Stimulated activated CD4-positive, alpha-beta T cell treated with anti-CD3 and anti-CD28 coated beads, Interleukin-15, amount 100 ng/mL, for 1 hour (primary cell): ENCODE measurements at regions not wholly inside any gene's neighbourhood (a gene's known extent, or its start where the extent isn't known, plus 50 kb on each side); places are given as distances from the start of the nearest gene placed in this dataset.

Source experiments
- DNase-seq, 2 donors: peaks; one replicate each; pipeline ENCODE4 v3.0.0-alpha.2; 2020; ENCODE audit warnings: low read depth in 1 of 2, low spot score in 1 of 2

DNA sequence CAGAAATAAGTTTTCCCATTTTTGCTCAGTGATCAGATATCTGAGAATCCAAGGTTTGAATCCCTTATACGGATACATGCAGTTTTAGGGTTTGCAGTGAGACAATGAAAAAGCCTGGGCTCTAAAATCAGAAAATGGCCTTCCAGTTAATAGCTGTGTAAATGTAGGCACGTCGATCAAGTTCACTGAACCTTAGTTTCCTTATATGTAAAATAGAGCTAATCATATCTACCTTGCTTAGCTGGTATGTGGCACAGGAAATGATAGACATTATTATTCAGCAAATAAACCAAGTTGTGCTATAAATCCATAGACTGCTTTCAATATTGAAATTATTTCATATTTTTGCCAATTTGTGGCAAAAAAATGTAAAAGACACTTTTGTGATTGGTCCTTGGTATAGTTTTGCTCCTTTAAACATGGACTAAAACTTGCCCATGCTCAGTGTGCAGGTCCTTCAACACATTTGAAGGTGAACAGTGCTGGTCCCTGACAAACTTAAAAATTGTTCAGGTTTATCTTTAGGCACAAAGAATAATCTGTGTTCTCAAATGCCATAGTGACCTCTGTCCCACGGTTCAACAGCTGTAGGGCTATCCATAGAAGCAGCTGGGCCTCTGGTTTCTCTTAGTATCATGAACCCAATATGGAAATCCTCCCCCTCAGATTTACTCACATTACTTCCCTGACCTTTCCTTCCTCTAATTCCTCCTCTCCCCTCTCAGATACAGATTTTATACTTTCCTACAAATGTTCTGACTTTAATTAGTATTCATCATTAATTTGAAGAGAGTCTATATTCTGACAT is 51.0 kb downstream of the CCDC54 start:
- DNase-seq = no peak

DNA sequence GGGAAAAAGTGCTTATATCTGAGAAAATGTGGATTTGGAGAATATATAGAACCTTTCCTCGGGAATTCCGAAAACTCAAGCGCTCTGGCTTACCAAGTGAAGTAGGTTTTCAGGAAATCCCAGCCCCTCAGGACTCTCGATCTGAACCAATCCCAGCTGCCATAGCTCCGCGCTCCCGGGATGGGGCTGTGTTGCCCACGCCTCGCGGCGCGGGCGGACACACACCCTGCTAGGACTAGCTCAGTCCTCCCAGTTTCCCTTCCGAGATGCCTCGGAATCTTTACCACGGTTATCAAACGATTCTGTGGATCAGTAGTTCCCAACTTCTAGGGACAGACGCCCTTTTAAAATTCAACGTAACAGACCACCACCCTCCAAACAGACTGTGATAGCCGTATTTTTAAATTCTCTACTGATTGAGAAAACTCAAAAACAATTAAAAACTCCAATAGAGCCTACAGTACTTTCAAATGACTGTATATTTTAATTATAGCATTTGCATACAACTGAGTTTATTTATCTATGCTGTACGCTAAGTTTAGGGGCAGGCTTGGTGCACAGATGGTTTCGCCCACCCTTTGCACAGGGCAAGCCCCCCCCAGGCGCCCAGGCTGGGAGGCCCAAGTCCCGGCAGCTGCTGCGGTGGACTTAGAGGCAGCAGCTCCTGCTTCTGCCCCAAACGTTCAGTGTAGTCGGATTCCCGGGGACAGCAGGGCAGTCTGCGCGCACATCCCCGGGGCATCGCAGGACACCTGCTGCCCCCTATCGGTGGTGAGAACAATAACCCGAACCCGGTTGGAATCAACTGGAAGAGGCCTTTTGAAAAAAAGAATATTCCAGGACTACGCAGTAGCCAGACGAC is 52.3 kb downstream of the CCDC54 start:
- DNase-seq = peak; percentile 7 to 37

DNA sequence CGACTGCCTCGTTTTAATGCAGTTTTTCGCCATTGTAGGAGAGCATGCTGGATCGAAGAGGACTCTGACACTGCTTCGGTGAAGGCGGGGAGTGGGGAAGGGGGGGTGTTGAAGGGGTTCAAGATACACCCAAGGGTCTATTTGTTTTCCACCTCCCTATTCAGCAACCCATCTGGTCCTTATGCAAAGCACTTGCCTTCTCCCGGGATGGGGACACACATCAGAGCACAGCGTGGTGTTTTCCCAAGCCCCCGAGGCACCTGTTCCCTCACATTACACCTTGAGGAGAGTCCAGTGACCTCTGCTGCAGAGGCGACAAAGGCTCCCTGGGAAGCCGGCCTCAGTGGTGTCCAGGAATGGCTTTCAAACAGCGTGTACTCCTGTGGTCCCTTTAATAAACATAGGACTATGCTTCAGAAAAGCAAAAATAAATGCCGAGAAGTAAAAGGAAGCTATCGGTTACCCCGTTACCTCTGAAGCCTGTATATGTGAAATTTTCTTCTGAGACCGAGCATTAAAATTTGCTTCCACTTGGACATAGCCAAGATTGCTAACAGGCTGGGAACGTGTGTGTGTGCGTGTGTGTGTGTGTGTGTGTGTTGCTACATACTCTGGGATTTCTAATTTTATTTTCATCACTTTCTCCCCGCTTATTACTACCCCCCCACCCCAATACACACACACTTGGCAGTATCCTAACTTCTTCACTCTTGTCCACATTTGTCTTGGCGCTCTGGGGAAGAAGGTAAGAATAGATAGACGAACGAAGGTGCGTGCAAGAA is 53.2 kb downstream of the CCDC54 start:
- no peak for DNase-seq

DNA sequence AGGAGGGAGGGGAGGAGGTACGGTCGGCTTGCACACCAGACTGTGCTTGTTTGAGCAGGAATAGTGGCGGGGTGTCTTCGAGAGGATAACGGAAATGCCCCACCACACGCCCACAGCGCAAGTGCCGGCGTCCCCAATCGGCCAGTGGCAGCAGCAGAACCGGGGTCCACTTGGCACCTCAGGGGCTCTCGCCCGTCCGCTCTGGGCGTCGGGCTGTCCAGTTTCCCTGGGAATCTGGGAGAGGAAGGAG is 53.7 kb downstream of the CCDC54 start:
- peak in 1 of 2 donors; percentile 12 for DNase-seq

DNA sequence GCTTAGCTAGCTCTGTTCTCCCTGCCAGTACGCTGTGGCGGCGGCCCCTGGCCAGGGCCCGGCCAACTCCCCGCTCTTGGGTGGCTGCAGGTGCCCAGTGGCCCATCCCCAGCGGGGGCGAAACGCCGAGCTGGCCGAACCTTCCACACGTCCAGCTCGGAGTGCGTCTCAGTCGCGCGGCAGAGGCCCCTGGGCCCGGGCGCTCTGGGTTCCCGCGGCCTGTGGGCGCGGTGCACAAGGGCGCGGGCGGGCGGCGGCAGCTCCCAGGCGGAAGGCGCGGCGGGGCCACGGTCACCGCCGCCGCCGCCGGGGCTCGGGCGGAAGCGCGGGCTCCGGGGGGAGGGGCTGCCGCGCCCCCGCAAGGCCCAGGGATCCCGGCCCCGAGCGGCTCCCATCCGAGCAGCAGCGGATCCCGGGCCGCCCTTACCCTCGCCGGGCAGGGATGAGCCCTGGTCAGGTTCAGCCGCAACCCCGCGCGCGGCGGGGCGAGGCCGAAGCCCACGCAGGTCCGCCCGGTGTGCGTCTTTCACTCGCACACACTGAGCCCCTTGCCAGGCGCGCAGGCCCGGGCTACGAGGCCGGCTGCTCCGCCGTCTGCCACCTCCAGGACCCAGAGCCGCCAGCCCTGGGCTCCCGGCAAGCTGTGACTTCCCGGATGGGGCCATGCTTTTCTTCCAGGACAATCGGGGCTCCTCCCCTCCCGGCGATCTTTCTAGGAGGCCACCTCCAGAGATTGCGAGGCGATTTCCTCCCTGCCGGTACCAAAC is 54.2 kb downstream of the CCDC54 start:
- peak; percentile 10 to 25 for DNase-seq

DNA sequence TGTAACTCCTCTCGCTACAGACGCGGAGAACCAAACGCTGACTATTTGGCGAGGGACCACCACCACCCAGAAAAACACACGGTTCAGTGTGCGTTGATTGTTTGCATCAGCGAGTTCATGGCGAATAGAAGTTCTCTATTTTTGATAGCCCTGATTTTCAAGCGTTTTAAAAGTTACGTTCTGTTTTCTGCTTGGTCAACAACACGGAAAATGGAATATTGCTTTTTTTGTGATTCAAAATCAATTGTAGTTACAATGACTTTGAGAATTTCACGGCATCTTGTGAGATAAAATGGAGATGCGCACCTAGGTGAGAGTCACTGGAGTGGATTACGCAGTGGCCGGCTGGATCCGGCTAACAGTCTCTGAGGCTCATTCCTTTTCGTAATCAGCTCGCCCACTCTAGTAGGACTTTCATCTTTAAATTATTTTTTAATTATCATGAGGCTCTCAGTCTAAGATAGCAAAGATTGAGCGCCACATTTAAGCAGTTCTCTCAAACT is 54.8 kb downstream of the CCDC54 start:
- DNase-seq = no peak

DNA sequence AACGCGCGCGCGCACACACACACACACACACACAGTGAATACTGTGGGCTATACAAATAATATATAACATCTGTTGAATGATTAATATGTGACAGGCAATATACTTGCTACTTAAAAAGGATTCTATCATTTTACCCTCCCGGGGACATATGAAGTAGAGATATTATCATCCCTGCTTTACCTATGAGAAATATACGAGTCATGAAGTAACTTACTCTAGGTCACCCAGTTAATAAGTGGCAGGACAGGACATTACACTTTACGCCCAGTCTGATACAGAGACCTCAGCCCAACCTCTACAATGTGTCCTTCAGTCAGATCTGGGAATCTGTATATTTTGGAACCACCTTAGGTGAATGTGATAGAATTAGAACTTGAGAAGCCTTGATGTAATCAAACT is 55.4 kb downstream of the CCDC54 start:
- DNase-seq = no peak

DNA sequence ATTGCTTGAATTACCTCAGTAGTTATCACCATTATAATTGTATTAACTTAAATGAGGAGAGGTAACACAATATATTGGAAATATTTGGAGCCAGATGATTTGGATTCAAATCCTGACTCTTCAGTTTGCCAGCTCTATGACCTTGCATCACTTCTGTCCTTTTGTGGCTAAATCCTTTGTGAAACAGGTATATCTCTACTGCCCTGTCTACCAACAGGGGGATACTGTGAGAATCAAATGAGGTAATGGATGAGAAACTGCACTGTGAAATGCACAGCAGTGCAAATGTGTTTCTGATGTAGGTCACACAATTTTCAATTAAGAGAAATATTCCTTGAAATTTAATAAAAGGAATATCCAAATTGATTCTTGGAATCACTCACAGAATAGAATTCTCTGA is 58.8 kb downstream of the CCDC54 start:
- no peak for DNase-seq

DNA sequence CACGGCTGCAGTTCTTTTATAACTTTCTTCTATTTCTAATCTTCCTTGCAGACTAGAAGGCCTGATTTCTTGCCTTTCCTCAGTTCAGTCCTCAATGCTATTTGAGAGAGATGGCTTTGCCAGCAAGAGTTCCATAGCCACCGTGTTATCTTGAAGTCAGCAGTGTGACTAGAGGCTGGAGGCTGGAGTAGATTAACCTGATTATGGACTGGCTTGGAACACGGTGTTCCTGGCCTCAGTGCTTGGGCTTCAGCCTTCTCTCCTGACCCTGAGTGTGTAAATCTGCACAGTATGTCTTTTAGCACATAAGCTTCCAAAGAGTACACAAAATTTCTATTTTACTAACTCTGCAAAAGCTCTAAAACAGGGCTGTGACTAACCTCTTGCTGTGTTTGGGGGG is 61.4 kb downstream of the CCDC54 start:
- no peak for DNase-seq

DNA sequence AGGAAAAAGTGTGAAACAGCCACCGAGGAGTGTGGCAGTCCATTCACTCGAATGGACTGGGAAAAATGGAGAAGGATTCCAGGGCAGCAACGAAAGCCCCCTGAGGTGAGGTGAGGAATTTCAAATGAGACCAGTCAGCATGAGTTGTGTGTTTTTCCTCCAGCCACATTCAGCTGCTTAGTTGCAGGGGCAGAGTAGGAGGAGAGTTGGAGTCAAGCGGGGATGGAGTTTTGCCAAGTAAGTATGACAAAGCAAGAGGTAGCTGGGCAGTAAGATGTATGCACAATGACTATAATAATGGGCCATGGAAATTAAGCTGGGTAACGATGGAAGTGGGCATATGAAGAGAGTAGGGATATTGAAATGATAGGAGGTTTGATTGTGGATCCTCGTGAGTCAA is 64.4 kb downstream of the CCDC54 start:
- no peak for DNase-seq

DNA sequence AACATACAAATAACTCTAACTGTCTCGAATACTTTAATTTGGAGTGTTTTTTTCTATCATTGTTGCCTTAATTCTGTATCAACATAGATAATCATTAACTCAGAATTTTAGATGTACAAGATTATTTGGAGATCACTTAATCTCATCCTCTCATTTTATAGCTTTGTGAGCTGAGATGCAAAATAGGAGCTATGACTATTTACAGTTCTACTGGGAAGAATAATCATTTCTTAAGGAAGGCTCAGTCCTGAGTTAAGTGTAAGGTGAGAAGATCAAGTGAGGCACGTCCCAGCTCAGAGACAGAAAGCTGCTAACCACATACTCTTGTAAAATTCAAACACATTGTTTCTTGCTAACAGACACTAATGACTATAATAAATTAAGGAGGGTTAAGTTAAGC is 66.2 kb downstream of the CCDC54 start:
- DNase-seq = no peak

DNA sequence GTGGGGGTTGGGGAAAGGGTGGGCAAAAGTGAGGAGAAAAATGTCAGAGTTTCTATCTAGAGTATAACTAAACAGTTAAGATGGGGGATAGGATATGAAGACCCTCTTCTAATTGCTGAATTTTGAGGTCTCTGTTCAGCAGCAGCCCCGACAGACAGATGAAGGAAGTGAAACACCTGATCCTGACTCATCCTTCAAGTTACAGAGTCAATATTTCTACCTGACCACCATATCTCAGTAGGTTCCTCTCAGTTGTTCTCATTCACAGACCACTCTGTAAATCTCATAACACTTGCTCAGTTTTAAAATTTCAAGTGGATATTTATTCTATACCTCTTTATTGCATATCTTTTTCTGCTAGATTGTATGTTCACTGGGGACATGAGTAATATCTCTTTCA is 69.5 kb downstream of the CCDC54 start:
- DNase-seq = no peak

DNA sequence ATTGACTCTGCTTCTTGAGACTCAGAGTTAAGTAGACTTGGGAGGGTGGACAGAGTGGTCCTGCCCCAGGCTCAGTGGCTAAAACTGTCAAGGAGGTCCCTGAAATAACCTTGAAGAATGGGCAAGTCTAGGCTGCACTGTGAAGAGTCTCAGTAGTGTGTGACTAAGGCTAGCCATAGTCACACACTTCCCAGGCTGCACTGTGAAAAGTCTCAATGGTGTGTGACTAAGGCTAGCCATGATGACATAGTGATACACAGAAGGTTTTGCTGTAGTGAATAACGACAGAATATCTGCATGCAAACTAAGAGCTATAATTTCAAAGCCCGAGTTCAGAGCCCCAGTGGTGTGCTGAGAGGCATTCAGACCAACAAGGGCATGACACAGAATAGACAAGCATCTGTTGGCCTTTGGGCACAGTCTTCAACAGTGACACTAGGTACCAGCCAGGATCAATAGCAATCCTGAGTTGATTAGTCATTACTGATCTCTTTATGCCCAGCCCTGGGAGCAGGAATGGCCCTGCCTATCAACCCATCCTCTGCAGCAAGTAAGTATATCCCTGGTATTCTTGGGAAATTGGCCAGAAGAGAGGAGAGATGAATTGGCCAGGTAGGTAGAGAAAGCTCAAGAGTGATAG is 72.4 kb upstream of the BBX start:
- no peak for DNase-seq

DNA sequence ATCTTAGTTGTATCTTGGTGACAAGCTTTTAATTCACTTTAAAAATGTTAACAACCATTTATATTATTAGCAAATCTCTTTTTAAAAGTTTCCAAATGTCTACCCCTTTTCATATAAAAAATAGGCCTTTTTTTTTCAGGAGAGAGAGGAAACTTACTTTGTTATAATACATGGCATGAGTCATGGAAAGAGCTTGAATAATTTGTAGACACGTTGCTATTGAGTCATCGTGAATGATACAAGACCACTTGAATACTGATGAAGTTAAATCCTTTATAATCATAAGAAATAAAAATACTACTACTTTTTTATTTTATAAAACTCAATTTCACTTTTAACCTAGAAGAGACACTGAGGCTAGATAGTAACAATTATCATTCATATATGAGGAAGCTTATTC is 70.3 kb upstream of the BBX start:
- DNase-seq = no peak

DNA sequence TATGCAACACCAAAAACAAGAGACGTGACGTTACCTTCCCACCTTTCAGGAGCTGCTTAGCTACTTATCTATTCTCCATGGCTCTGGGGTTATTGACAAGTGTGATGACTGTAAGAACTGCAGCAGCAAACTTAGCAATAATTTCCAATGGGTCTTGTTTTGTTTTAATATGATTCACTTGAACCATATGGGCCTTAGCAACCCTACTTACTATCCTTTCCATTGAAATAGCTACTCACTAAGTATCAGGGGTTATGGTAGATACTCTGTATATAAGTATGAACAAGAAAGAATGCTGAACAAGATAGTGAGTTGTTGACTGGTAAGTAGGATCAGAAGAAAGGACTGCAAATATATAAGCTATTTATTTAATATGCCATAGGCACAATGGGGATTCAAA is 69.3 kb upstream of the BBX start:
- DNase-seq = no peak

DNA sequence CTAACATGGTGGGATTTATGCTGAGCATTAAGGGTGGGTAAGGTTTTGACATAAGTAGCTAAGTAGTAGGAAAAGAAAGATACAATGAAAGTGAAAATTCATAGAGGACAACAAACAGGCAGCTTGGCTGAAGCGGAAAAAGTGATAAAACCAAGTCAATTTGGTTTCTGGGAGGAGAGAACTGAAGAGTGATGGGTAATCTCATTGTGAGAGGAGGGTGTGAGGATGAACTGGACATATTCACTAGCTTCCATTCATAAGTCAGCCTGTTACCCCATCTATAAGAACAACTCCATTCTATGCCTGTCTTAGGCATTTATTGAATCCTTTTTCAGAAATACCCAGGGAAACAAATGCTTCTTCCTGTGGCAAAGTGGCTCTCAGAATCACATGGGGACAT is 67.1 kb upstream of the BBX start:
- no peak for DNase-seq

DNA sequence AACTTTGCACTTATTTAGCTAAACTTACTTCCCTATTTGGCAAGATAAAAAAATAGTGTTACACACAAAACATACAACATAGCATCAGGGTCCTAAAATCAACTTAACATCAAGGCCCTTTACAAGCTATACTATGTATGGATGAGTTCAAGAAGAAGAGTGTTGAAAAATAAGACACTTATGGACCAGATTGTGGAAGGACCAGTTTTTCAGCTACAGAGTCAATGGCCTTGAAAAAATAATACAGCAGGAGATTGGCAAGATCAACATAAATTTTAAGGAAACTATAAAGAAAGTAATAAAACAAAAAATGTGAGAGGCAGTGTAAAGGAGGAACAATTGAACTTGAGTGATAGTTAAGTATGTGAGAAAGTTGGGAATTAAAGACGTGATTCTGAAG is 66.3 kb upstream of the BBX start:
- no peak for DNase-seq

DNA sequence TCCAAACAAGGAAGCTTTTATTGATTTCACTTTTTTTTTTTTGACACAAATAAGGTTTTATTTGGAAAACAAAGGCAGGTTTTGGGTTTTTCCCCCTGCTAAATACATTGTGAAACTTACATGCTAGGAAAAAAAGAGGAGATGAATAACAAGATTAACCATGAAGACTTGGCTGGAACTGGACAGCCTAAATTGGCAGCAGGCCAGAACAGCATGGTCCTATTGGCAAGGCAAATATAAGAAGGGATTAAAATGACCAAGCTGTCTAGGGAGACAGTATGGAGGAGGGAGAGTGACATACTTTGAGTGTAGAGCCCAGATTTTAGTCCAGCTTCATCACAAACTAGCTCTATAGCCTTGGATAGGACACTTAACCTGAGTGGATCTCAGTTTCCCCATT is 63.9 kb upstream of the BBX start:
- no peak for DNase-seq

DNA sequence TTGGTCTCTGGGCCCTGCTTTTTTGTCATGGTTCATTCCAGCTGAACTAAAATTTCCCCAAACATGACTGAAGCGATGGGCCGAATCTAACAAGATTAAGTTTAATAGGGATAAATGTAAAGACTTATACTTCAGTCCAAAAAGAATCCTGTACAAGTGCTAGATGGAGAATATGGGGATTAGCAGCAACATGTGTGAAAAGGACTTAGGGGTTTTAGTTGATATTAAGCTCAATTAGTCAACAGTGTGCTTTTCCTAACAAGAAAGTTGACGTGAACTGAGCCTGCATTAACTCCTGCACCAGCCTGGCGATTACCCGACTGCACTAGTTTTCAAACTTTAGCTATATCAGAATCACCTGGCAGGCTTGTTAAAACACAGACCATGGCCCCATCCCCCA is 61.0 kb upstream of the BBX start:
- no peak for DNase-seq

DNA sequence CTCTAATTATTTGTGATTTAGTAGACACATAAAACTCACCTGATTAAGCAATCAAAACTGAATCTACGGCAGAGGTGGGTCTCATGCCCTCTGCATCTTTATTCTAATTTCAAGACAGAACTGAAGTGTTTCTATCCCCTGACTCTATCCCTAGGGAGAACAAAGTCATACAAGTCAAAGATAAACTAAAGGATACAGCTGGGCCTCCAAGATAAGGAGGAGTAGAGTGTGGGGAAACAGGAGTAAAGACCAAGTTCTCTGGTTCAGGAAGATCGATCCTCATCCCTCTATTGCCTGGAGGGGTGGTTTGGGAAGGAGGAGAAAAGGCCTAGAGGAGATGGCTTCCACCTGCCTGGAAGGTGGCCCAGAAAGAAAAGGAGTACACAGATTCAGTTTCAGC is 58.7 kb upstream of the BBX start:
- DNase-seq = no peak
